DMS53 treated with DMSO at 0.1 percent for 48 hours (cell line): ENCODE measurements at regions not wholly inside any gene's neighbourhood (a gene's known extent, or its start where the extent isn't known, plus 50 kb on each side); places are given as distances from the start of the nearest gene placed in this dataset.

Source experiments
- DNase-seq: peaks from one replicate; lab custom pipeline; 2025; ENCODE audit not compliant: unreplicated experiment; lab: John Stamatoyannopoulos, UW

- no peak for DNase-seq
Observed at GRCh38 chr2:41535575-41535974, 512.2 kb upstream of the PKDCC start.

DNA sequence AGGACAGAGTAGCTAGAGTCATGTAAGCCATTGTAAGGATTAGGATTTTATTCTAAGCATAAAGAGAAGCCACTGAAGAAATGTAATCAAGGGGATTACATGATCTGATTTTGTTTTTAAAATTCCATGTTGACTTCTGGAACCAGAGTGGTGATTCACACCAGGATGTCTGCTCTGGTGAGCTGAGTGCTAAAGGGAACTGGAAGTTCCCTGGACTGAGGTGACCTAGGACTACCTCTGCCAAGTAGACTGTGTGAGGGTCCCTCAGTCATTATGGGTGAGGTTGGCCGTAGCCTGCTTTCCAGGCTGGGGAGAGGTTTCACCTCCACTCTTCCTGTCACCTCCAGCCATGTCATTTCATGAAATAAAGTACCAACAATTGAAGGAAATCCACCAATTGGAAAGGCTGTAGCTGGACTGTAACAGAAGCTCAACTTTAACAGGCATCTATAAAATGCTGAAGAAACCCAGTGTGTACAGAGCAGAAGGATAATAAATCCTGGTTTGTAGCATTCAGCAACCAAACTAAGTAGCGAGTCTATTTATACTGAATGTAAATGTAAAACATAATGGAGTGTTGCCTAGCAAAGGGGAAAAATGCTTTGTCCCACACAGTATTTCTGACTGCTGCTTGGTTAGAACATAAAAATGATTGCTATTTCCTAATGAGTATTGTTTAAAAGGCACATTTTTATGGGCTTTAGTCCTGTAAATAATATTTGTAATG, 507.4 kb upstream of the PKDCC start:
- no peak for DNase-seq

GRCh38 chr2:41543726-41544125, 504.1 kb upstream of the PKDCC start:
- no peak for DNase-seq

- no peak for DNase-seq
Observed at GRCh38 chr2:41544709-41545108, 503.1 kb upstream of the PKDCC start.

DNA sequence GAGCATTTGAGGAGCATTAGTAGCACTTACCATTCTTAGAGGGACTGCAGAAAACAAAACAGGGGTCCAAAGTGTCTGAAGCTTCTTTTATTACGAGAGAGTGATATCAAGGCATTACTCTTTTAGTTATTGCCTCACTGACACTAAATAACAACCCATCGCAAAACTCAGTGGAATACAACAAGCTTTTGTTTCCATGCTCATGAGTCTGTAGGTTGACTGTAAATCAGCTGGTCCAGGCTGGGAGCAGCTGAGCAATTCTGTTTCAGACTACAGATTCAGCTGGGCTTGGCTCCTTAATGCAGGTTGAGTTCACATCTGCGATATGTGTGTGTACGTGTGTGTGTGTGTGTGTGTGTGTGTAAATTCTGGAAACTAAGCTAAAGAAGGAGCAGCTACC, 501.8 kb upstream of the PKDCC start:
- DNase-seq: no peak

GRCh38 chr2:41568648-41569047, 479.2 kb upstream of the PKDCC start:
- no peak for DNase-seq

DNA sequence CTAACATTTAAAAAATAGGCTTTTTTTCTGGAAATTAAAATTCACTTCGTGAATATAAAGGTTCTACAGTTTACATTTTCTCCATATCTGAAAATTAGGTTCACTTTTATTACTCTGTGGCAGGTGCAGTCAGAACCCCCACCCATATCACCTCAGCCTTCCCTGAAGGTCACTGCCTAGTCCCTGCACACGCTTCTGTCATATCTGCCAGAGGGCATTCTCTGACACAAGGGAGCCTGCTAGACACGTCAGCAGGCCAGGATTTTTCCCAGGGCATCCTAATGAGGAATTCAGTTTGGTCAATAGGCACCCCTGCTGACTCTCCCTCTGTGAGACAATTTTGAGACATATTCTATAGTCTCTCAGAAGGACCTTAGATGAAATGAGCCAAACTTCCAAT, 475.7 kb upstream of the PKDCC start:
- DNase-seq: no peak

- no peak for DNase-seq
Observed at GRCh38 chr2:41576423-41576822, 471.4 kb upstream of the PKDCC start.

DNA sequence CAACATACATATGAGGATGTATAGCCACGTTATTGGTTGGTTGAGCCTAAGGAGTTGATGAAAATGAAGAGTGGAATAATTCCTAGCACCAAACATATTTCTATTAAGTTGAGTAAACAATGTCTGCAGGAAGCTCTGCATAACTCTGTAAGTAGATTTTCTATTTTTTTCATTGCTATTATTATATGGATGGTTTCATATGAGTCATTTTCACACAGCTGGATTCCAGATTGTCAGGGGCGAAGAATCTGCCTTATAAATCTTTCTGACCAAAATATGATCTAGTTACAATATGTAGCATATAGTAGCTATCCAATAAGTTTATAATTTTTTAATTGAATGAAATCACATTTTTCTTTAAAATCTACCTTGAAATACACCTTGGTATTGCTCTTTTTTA, 468.0 kb upstream of the PKDCC start:
- no peak for DNase-seq

- DNase-seq: no peak
Observed at GRCh38 chr2:41580806-41581205, 467.0 kb upstream of the PKDCC start.

GRCh38 chr2:41595240-41595639, 452.6 kb upstream of the PKDCC start:
- DNase-seq: no peak

DNA sequence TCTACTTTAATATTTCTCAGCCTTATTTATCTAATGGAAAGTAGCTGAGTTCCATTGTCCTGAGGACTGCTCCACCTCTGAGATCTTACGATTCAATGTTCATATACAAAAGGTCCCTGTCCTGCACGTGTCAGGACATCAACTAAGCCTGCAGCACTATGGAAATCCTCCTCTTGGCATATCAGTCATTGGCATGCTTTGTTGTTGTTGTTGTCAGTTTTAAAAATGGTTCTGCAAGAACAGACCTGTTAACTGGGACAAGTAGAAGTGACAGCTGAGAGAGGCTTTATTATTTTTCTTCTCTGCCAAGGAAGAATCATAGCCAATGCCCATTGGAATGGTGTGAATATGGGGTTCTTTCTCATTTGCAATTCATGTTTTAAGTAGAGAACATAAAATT, 450.1 kb upstream of the PKDCC start:
- no peak for DNase-seq

DNA sequence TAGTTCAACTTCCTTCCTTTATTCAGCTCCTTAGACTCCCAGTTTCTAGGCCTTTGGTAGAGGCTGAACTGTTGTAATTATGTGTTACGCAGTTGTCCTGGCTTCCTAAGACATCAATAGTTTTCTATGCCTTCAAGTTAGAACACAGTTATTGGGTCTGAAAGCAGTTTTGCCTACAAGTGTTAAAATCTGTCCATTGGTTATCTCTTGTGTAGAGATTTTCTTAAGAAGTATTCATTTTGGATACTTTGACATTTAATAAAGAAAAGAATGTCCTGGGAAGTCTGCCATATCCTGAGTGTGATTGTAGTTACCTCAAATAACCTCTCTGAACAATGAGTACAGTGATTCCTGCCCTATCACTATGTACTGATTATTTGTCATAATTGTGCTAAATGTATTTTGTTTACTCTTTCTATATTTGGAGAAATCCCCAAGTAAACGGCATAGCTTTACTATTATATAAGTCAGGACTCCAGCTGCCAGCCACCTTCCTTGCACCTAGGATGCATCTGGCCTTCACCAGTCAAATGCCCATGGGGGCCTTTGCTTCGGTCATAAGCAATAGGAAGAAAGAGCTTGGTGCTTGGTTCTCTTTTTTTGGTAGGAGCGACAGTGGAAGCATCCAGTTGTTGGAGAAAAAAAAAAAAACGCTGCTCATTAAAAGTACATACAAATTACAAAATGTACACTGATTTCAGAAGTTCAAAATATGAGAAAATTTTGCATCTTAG, 449.5 kb upstream of the PKDCC start:
- DNase-seq: no peak

GRCh38 chr2:41600460-41600859, 447.4 kb upstream of the PKDCC start:
- DNase-seq: no peak

GRCh38 chr2:41602341-41602740, 445.5 kb upstream of the PKDCC start:
- DNase-seq: no peak

- DNase-seq: no peak
Observed at GRCh38 chr2:41605311-41605710, 442.5 kb upstream of the PKDCC start.

- no peak for DNase-seq
Observed at GRCh38 chr2:41605914-41606313, 441.9 kb upstream of the PKDCC start.

- no peak for DNase-seq
Observed at GRCh38 chr2:41610501-41611190, 437.2 kb upstream of the PKDCC start.

DNA sequence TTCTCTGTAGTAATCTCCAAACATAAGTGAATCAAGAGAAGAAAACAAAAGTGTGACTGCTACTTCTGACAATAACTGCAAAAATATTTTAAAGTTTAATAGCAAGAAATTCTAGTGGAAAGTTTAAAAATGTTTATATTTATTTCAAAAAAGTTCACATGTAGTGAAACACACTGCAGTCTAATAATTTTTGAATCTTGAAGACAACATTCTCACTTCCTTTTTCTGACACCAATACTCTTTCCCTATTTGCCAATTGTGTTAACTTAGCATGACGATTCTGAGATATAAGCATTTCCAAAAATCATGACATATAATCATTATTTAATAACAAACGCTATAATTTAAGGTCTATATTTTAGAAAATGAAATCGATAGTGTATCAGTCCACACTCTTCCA, 429.1 kb upstream of the PKDCC start:
- DNase-seq: no peak

GRCh38 chr2:41621095-41621494, 426.7 kb upstream of the PKDCC start:
- DNase-seq: no peak

DNA sequence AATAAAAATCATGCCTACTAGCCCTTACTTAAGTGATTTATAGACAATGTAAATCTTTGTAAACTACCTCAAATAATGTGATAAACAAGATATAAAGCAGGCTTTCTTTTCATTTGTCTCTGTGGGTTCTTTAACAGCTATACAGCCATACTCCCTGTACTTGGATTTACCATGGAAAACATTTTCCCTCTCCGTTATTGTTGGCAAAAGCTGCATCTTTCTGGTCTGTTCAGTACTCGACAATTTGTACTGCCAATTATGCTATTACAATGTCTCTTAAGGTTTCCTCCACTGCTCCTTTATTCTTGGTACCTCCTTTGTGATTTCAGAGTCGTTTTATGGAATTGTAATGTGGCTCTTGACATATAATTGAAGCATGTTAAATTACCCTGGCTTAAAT, 426.3 kb upstream of the PKDCC start:
- DNase-seq: no peak

DNA sequence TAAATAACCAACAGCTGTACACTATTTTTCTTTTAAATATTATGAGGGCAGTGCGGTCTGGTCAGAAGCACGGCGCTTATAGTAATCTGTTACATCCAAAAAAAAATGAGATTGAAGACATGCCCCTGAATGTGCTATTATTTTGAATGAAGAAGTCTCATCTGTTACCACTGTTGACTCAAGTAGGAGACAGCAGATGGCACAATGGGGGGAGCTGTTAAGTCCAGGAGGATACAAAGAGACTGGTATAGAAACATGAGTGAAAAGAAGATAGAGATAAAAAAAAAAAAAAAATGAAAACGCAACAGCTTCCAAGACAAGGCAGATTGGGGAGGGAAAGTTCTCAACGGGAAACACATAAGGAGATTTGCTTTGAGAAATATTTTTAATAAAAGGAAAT, 425.5 kb upstream of the PKDCC start:
- no peak for DNase-seq
